ENCODE measurements at regions not wholly inside any gene's neighbourhood (a gene's known extent, or its start where the extent isn't known, plus 50 kb on each side); places are given as distances from the start of the nearest gene placed in this dataset.
"Not testable (repeated sequence)": the region's sequence is repeated elsewhere in the genome, so short reads cannot be mapped to it uniquely, and the experiment has no call there.

DNA sequence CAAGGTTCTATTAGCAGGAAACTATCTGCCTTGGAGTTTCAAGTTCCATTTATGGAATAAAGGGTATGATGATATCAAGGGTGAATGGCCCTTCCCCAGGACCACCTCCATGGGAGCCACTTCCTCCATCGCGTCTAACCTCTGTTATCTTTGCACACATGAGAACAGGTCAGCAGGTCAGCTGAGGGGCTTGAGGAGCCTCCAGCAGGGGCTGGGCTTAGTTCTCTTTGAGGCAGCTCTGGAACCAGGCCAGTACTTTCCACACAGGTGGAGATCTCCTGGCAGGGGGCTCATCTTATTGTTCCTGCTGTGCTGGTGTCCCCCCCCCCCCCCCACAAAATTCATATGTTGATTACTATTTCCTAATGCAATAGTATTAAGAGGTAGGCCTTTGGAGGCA is 472.2 kb upstream of the ZMIZ1 start:
- no peak for DNase-seq (ENCODE audit: low spot score)

DNA sequence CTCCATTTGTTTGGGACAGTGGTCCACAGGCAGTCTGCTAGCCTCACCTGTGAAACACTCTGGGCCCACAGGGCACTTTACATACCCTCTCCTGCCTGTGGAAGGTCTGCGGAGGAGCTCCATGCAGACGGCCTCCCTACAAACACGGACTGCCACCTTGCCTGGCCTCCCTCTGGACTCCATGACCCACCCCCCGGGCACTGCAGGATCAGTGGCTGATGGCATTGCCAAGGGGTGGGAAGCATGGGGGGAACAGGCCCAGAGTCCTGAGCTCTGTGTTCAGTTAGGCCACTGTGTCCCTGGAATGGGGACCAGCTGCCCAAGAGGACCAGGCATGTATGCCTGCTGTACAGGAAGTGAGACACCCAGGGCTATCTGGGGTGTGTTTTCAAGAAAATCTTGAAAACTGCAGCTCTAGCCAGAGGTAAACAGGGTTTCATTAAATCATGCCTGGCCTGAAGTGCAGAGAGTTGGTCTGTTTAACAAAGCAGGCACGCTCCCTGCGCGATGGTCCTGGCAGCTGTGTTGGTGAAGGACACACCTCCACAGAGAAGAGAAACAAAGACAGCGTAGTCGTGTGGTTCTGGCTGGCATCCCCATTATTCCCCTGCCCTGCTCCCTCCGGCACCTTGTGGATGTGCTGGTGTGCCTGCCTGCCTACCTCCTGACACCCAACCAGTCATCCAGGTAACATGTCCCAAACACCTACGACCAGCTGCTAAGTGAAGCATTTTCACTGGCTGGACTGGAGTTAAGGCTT is 470.8 kb upstream of the ZMIZ1 start:
- DNase-seq (ENCODE audit: low spot score), result no peak

DNA sequence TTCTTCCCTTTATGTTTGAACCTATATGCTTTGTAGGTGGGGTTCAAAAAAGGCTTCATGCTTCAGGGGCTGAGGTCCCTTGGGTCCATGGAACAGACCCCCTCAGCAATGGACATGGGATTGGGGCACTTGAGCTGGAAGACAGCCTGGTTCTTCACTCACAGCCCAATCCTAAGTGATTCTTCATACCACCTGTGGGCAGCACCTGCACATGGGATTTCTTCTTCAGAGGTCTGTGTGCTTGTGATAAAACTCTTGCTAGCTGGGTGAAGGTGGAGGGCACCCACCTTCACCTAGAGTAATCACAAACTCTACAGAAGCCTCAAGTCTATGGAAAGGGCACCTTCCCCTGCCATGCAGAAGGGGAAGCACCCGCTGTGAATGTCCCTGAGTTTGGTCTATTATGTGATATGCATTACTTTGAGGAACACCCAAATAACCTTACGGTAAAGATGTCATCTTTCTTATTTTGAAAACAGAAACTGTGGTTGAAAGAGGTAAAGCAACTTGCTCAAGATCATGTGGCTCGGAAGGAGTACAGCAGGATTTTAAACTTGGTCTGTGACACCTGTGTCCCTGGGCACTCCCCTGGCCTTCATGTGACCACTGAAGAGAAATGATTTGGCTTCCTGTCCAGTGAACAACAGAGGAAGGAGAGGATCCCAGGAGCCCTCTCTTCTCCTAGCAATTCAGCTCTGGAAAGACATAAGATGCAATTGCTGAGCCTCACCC is 469.5 kb upstream of the ZMIZ1 start:
- DNase-seq (ENCODE audit: low spot score), result no peak

GRCh38 chr10:78600121-78600665 is 468.6 kb upstream of the ZMIZ1 start:
- no peak for DNase-seq (ENCODE audit: low spot score)

GRCh38 chr10:78600740-78601139 is 468.0 kb upstream of the ZMIZ1 start:
- DNase-seq (ENCODE audit: low spot score), result no peak

DNA sequence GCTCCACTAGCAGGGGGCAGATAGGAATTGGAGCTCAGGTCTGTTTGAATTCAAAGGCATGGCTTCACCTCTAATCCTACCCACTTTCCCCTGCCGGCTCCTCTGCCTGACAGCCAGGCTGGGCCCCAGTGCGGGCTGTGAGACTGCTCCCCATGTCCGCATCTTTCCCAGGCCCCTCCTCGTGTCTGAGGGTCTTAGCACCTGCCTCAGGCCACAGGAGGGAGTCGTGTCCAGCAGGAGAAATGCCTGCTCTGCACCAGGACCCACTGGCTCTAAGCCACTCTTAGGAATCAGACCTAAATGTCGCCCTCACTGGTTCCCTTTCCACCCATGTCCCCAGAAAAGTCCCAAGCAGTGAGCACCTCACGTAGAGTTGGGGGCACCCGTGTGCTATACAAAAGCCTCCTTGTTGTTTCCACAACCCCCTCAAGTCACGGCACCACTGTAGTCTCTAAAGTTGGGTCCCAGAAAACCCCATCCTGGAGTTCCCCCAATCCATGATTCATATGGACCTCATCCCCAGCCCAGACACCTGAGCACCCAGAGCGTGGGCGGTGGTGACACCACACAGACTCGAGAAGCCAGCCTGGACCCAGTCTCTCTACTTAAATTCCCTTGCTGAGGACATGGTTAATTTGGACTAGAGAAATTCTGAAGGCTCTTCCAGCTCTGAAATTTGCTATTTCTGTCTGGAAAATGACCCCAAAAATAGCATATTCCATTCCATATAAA is 466.4 kb upstream of the ZMIZ1 start:
- DNase-seq (ENCODE audit: low spot score), result no peak

DNA sequence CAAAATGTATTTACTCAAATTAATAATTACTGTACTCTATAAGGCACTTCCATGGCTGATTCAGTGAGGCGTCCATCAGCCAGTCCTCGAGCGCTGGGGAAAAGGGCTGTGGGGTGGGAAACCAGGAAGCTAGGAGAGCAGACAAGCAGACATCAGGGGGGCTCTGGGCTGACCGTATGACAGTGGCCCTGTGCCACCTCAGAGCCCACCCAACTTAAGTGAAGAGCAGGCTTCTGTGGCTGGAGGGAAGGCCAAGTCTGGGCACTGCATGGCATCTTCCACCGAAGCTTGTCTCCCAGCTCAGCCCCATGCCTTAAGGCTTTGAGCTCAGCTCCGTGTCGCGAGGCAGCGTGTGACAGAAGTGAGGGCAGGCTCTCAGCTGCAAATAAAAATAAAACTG is 464.5 kb upstream of the ZMIZ1 start:
- DNase-seq (ENCODE audit: low spot score), result no peak

GRCh38 chr10:78604721-78605120 is 464.0 kb upstream of the ZMIZ1 start:
- DNase-seq (ENCODE audit: low spot score), result no peak

GRCh38 chr10:78605800-78606350 is 462.9 kb upstream of the ZMIZ1 start:
- DNase-seq (ENCODE audit: low spot score), result no peak

DNA sequence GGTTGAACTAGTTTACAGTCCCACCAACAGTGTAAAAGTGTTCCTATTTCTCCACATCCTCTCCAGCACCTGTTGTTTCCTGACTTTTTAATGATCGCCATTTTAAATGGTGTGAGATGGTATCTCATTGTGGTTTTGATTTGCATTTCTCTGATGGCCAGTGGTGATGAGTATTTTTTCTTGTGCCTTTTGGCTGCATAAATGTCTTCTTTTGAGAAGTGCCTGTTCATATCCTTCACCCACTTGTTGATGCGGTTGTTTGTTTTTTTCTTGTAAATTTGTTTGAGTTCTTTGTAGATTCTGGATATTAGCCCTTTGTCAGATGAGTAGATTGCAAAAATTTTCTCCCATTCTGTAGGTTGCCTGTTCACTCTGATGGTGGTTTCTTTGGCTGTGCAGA is 462.0 kb upstream of the ZMIZ1 start:
- not testable (repeated sequence) for DNase-seq (ENCODE audit: low spot score)

- no peak for DNase-seq (ENCODE audit: low spot score)
Measured at GRCh38 chr10:78609976-78610375, 458.8 kb upstream of the ZMIZ1 start.

DNA sequence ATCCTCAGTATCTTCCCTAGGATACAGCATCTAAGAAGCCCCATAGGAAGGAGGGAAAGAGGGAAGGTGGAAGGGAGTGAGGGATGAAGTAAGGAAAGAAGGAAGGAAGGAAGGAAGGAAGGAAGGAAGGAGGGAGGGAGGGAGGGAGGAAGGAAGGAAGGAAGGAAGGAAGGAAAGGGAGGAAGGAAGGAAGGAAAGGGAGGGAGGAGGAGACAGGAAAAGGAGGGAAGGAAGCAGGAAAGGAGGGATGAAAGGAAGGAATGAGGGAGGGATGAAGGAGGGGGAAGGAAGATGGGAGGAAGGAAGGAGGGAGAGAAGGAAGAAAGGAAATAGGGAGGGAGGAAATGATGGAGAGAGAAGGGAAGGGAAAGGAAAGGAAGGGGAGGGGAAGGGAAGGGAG is 455.6 kb upstream of the ZMIZ1 start:
- no peak for DNase-seq (ENCODE audit: low spot score)

DNA sequence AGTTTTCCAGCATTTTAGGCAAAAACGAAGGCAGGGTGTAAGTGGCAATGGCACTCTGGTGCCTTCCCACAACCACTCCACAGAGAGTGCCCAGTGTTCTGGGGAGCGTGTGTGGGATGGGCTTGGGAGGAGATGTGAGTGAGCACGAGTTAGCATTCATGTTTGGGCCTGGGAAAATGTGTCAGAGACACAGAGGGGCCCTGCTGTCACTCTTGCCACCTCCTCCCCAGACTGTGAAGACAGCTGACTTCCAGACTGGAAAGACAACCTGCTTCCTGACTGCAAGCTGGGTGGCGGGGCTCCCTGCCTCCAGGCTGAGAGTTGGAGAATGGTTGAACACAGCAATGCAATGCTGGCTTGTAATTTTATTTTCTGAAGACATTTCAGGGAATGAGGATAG is 454.5 kb upstream of the ZMIZ1 start:
- DNase-seq (ENCODE audit: low spot score), result no peak

- no peak for DNase-seq (ENCODE audit: low spot score)
Measured at GRCh38 chr10:78614744-78615143, 454.0 kb upstream of the ZMIZ1 start.

- no peak for DNase-seq (ENCODE audit: low spot score)
Measured at GRCh38 chr10:78616125-78616695, 452.6 kb upstream of the ZMIZ1 start.

DNA sequence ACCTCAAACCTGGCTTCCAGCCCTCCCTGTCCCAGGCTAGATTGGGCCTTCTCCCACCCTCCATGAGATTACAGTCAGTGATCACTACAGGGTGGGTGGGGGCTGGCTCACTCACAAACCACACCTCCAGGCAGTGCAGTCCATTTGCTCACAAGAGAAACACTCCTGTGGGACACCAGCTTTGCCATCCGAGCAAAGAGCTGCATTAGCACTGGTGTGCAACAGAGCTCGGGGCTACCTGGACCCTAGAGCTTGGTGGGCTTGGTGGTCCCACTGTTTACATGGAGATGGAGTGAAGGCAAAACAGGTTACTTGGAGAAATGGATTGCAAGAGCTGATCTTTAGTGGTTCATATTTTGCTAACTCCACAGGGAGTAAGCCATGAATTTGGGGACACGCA is 451.7 kb upstream of the ZMIZ1 start:
- no peak for DNase-seq (ENCODE audit: low spot score)

DNA sequence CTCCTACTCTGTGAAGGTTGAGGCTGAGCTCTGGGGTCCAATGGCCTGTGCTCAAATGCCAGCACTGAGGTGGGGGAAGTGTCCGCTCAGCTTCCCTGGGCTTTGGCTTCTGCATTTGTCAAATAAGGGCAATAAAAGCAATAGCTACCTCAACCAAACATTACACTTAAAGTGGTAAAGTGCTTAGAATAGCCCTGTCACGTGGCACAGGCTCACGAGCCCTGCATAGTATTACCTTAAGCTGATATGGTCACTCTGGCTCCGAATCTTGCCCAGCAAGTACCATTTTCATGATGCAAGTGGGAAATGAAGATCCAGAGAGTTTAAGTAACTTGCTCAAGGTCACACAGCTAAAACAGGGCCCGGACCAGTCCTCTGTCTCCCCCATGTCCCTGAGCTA is 451.1 kb upstream of the ZMIZ1 start:
- no peak for DNase-seq (ENCODE audit: low spot score)

GRCh38 chr10:78618050-78618449 is 450.7 kb upstream of the ZMIZ1 start:
- no peak for DNase-seq (ENCODE audit: low spot score)

- no peak for DNase-seq (ENCODE audit: low spot score)
Measured at GRCh38 chr10:78619115-78619851, 449.5 kb upstream of the ZMIZ1 start.

DNA sequence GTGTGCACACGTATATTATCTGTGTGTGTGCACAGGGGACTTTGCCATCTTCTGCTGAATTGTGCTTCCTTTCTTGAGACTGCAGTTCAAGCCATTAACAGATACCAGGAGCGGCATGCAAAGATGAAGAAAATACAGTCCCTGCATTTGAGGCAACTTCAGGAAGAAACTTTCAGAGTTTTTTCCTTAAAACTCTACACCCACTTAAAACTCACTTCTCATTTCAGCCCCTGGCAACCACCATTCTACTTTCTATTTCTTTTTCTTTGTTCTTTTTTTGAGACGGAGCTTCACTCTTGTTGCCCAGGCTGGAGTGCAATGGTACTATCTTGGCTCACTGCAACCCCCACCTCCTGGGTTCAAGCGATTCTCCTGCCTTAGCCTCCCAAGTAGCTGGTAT is 448.9 kb upstream of the ZMIZ1 start:
- no peak for DNase-seq (ENCODE audit: low spot score)

Measured in putamen (tissue), 1 donor.